Epithelial cell of esophagus (primary cell): ENCODE measurements at regions not wholly inside any gene's neighbourhood (a gene's known extent, or its start where the extent isn't known, plus 50 kb on each side); places are given as distances from the start of the nearest gene placed in this dataset.
"Not testable (repeated sequence)": the region's sequence is repeated elsewhere in the genome, so short reads cannot be mapped to it uniquely, and the experiment has no call there.

Source experiments
- DNase-seq: peaks from one replicate; pipeline ENCODE4 v3.0.0; 2010; ENCODE audit warnings: low read depth
- H3K4me3 ChIP-seq: 2 replicates; pipeline ENCODE4 v1.5.1; 2011; ENCODE audit warnings: mild to moderate bottlenecking, low read length, control low read depth
- CTCF ChIP-seq: IDR thresholded peaks from 2 replicates; pipeline ENCODE4 v1.5.1; 2011; ENCODE audit warnings: low read depth, mild to moderate bottlenecking, low read length, control low read depth, inconsistent platforms; ENCODE audit not compliant: insufficient read depth; ENCODE audit errors: missing control alignments

GRCh38 chr9:30244877-30245276, 2139.6 kb upstream of the ACO1 start:
- DNase-seq = no peak
- no peak overlapping the region for H3K4me3 ChIP-seq

GRCh38 chr9:30250872-30251271, 2133.6 kb upstream of the ACO1 start:
- DNase-seq = no peak
- no peak for TF ChIP-seq CTCF
- H3K4me3 ChIP-seq = no peak overlapping the region

More at GRCh38 chr9:30244877-30245276, 2139.6 kb upstream of the ACO1 start:
- TF ChIP-seq CTCF = no peak

- DNase-seq = no peak
- H3K4me3 ChIP-seq = no peak overlapping the region
- TF ChIP-seq CTCF = no peak
These were observed 2126.3 kb upstream of the ACO1 start for GRCh38 chr9:30258094-30258493.

- H3K4me3 ChIP-seq = no peak overlapping the region
- TF ChIP-seq CTCF = no peak
- no peak for DNase-seq
These were observed 2104.1 kb upstream of the ACO1 start for GRCh38 chr9:30280229-30280900.

- H3K4me3 ChIP-seq = no peak overlapping the region
- DNase-seq = no peak
- no peak for TF ChIP-seq CTCF
These were observed 2095.0 kb upstream of the ACO1 start for GRCh38 chr9:30289435-30289834.

- not testable (repeated sequence) for H3K4me3 ChIP-seq, DNase-seq
These were observed 2092.4 kb upstream of the ACO1 start for GRCh38 chr9:30292026-30292425.

GRCh38 chr9:30293231-30293630, 2091.2 kb upstream of the ACO1 start:
- DNase-seq = no peak
- no peak for TF ChIP-seq CTCF
- H3K4me3 ChIP-seq = no peak overlapping the region
